Esophagus mucosa (tissue), 1 donor: ENCODE measurements at regions not wholly inside any gene's neighbourhood (a gene's known extent, or its start where the extent isn't known, plus 50 kb on each side); places are given as distances from the start of the nearest gene placed in this dataset.

Experiments
- ATAC-seq: fragments of 200-7000 bp; cut with Tn5 transposase; one replicate; pipeline ENCODE4 v1.9.1; 2020
- donor health status: DM: yes; HTN: yes; CAD: no.

- ATAC-seq, result no peak
Measured at GRCh38 chr22:47372596-47373385, 610.3 kb downstream of the TBC1D22A start.

- ATAC-seq, result no peak
Measured at GRCh38 chr22:47372111-47372581, 609.7 kb downstream of the TBC1D22A start.

- no peak for ATAC-seq
Measured at GRCh38 chr22:47371263-47372090, 609.0 kb downstream of the TBC1D22A start.

- no peak for ATAC-seq
Measured at GRCh38 chr22:47370448-47371262, 608.2 kb downstream of the TBC1D22A start.

GRCh38 chr22:47369431-47370015 lies 607.1 kb downstream of the TBC1D22A start:
- peak; percentile 34 for ATAC-seq

GRCh38 chr22:47369020-47369419 lies 606.6 kb downstream of the TBC1D22A start:
- ATAC-seq, result no peak

- ATAC-seq, result no peak
Measured at GRCh38 chr22:47367993-47368945, 605.8 kb downstream of the TBC1D22A start.

- ATAC-seq, result no peak
Measured at GRCh38 chr22:47367107-47367690, 604.7 kb downstream of the TBC1D22A start.

- no peak for ATAC-seq
Measured at GRCh38 chr22:47366026-47366767, 603.7 kb downstream of the TBC1D22A start.

GRCh38 chr22:47361247-47361646 lies 598.8 kb downstream of the TBC1D22A start:
- no peak for ATAC-seq

GRCh38 chr22:47357493-47357892 lies 595.0 kb downstream of the TBC1D22A start:
- ATAC-seq, result no peak

GRCh38 chr22:47357086-47357485 lies 594.6 kb downstream of the TBC1D22A start:
- ATAC-seq, result no peak

- no peak for ATAC-seq
Measured at GRCh38 chr22:47356511-47357011, 594.1 kb downstream of the TBC1D22A start.

GRCh38 chr22:47355776-47356510 lies 593.5 kb downstream of the TBC1D22A start:
- ATAC-seq, result no peak

GRCh38 chr22:47355388-47355725 lies 592.9 kb downstream of the TBC1D22A start:
- no peak for ATAC-seq

GRCh38 chr22:47354668-47355387 lies 592.4 kb downstream of the TBC1D22A start:
- no peak for ATAC-seq

- ATAC-seq, result no peak
Measured at GRCh38 chr22:47352920-47353700, 590.7 kb downstream of the TBC1D22A start.
